Amniotic epithelial cell (primary cell): ENCODE measurements at regions not wholly inside any gene's neighbourhood (a gene's known extent, or its start where the extent isn't known, plus 50 kb on each side); places are given as distances from the start of the nearest gene placed in this dataset.

Experiments
- DNase-seq: peaks from one replicate; pipeline ENCODE4 v3.0.0-alpha.2; 2010; ENCODE audit warnings: low read depth

DNA sequence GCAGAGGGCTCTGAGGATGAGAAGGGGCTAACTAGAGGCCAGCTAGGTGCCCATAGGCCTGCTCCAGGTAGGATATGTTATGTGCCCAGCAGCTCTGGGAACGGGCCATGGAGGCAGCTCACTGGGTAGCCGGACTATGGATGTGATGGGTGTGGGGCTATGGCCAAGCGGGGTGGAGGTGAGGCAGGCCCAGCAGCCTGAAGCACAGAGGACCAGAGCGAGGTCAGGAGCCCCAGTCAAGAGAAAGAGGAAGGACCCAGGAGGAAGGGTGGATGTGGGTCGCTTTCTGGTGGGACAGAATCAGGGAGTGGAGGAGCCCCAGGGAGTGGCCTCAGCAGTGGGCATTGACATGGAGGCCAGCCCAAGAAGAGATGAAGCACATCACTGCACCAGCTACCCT, 117.9 kb upstream of the MLN start:
- DNase-seq: no peak

- DNase-seq: no peak
Observed at GRCh38 chr6:33918175-33918695, 114.4 kb upstream of the MLN start.

DNA sequence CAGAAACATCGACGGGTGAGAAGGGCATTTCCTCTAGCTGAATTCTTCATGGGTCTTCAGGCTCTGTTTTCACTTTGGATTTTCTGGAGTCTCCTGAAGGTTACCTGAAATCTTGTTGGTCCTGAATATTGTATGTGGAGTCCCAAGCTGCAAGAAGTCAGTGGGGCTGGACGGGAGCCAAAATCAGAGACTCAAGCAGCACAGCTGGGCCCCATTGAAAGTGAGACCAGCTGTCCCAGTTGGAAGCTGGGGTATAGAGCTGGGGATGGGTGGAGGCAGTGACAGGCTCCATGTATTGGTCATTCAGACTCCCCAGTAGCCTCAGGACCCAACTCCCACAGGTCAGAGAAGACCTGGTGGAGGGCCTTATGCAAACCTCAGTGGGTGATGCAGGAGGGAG, 111.3 kb upstream of the MLN start:
- no peak for DNase-seq

DNA sequence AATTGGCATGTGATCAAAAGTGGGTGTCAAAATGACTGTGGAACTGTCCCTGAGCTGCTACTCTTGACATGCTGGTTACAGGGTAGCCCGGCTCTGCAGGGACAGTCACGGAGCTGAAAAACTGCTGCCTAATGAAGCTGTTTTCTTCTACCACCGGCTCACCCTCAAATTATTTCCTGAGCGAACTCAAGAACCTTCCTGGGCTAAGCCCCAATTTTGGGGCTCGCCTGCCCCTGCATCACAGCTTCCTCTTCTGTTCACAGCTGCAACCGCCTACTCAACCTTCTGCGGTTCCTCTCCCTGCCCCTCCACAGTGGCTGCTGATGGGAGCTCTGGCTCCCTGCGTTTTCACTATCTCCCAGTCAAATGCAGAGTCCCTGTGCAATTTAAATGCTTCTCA, 110.8 kb upstream of the MLN start:
- no peak for DNase-seq

DNA sequence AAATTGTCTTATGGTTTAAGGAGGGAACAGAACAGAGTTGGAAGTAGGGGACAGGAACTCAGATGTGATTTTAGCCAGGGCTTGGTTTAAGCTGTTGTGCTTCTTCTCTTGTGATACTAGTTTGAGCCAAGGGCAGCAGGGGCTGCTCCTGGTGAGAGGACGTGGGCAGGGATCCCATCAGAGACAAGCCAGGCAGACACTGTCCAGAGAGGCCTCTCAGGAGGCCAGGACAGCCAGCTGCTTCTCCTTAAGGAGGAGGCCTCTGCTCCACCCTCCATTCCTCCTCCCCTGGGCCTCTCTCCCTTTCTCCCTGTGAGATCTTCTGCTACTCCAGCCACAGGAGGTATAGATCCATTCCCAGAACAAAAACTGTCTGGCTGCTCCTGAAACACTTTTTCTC, 108.4 kb upstream of the MLN start:
- DNase-seq: no peak

DNA sequence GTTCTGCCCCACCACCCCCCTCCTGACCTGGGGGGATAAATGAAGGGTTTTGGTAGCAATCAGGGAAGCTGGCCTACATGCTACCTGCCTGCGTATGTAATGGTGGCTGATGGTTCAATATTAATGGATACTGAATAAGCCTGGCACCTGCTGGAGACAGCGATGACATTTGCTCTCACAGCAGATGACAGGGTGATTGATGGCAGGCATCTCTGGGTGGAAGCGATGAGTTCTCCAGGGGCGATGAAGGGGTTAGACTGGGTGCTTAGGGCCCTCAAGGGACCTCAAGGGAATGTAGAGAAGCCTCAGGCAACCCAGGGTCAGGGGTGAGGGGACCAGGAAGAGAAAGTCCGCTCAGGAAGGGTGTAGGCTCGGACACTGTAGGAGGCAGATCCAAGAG, 107.7 kb upstream of the MLN start:
- DNase-seq: no peak

- no peak for DNase-seq
Observed at GRCh38 chr6:33910594-33910993, 106.8 kb upstream of the MLN start.

- DNase-seq: no peak
Observed at GRCh38 chr6:33909737-33910136, 105.9 kb upstream of the MLN start.

GRCh38 chr6:33908025-33908424, 104.2 kb upstream of the MLN start:
- no peak for DNase-seq

DNA sequence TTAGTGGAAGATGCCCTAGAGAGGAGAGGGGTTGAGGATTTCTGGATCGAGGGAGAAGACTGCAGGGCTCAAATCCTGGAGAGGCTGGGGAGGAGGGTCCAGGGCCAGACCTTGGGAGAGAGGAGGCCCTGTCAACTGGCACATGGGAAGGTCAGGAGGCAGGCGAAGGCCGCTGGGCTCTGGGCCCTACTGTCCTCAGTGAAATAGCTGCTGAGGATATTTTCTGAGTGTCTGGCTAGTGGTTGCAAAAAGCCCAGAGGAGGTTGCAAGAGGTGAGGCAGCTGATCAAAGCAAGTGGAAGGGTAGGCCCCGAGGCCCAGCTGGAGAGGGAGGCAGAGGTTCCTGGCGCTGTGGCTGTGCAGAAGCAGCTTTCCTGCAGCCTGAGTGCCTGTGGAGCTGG, 103.4 kb upstream of the MLN start:
- no peak for DNase-seq

DNA sequence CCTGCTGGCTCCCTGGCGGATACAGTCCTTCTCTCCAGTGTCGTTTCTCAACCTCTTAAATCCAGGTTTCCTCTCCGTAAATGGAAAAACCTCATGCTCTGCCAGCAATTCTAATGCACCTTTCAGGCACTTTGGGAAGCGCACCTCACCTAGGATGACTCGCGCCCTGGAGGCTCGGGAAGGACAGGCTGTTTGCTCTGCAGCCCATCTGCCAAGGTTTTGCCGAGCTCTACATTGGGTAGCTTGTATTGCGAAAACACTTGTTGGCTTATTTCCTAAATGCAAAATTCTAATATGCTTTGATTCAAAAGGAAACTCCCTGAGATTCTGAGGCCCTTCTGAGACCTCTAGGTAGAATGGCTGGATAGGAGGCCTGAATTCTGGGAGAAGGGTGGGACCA, 102.6 kb upstream of the MLN start:
- no peak for DNase-seq

DNA sequence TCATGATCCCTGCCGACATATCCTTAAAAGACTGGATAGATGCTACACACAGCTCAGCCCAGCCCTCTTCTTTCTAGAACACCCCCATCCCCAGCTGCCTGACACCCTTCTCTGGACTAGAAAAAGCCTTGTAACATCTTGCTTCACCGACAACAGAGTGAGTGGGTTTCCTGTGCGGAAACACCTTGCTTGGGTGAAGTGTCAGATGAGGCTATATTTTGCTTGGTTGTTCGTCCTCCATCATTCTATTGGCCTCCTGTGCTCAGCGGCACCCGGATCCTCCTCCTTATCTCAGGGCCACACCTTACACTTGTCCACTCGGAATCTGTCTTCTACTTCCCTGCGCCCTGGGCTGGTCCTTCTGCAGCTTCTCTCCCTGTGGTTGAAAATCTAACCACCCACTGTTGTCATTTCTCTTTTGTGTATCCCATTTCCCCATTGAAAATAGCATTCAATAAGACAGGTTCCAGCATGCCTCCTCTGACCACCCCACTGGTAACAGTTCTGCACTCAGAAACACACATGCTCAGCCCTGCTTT, 101.3 kb upstream of the MLN start:
- no peak for DNase-seq

DNA sequence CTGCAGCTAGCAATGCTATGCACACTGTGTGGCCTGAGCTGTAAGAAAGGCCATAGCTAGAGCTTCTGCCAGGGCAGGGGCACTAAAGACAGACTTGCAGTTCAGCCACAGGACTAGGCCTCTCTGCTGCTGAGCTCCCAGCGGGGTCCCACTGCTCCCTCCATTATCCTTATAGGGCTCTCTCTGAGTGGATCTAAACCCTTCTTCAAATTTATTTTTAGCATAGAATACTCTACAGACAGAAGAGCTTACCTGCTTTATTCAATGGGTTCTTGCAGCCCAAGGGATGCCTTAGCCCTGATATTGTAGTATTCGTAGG, 100.9 kb upstream of the MLN start:
- no peak for DNase-seq

DNA sequence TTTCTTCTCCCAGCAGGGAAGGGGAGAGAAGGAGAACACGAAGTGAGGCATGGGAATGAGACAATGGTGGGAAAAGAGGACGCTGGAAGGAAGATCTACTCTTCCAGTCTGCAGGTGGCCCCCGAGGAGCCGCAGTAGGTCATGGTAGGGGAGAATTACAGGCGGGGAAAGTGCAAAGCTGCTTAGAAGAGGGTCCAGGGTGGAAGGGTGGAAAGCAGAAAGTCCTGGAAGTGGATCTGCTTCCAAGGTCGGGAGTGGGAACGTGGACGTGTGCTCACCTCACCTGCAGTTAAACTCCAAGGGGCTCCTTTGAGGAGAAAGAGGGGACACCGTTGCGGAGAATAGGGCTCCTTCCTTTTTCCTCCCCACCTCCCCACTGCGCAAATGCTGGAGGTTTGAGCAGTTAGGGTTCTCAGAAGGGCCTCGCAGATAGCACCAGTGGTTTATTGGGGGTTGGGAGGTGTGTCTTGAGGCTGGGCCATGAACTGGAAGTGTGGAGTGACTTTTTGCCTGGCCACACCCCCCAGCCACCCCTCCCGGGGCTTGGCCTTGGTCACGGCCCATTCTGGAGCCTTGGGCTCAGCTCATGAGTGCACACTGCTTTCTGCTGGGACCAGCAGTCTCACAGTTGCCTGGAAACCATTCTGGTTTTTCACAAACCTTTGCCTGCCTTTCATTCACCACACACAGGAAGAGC, 100.4 kb upstream of the MLN start:
- no peak for DNase-seq

DNA sequence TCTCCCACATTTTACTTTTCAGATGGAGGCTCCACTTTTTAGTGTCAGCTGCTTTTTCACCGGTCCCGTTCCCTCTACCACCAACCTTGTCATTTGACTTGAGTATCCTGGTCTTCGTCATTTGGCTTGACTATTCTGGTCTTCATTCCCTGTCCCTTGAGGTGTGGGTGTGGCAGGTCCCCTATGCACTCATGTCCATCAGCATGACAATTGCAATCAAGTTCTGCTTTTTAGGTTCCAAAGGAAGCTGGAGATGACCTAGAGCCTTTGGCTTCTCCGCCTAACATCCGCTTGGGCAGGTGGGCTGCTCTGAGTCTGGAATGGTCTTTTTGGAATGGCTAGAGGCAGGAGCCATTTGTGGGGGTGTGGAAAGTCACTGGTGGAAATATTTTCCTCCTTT, 99.8 kb upstream of the MLN start:
- no peak for DNase-seq

GRCh38 chr6:33902457-33902853, 98.7 kb upstream of the MLN start:
- DNase-seq: no peak

GRCh38 chr6:33901822-33902456, 98.1 kb upstream of the MLN start:
- no peak for DNase-seq

- DNase-seq: no peak
Observed at GRCh38 chr6:33898771-33899170, 95.0 kb upstream of the MLN start.

DNA sequence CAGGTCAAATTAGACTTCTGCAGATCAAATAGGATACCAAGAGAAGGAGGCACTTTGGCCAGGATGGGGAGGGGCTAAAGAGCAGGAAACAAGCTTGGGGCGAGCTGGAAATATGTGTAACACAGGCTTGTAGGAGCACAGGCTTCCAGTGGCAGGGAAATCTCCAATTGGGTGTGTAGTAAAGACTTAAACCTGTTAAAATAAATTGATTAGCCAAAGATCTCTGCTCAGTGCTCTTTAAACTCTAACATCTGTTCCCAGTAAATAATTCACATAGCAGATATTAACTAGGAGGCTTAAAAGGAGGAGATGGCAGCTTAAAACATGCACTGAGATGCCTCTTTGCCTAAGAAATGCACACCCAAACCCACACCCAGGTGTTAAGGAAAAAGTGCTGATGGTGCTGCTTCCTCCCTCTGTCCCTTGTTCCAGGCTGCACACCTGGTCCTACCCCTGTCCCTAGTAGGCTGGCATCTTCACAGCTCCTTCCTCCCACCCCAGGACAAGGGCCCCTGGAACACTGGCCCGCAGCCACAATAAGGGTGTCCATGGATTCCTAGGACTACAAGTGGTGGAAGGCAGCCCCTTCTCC, 93.5 kb upstream of the MLN start:
- DNase-seq: no peak

- DNase-seq: no peak
Observed at GRCh38 chr6:33896391-33897188, 92.8 kb upstream of the MLN start.

DNA sequence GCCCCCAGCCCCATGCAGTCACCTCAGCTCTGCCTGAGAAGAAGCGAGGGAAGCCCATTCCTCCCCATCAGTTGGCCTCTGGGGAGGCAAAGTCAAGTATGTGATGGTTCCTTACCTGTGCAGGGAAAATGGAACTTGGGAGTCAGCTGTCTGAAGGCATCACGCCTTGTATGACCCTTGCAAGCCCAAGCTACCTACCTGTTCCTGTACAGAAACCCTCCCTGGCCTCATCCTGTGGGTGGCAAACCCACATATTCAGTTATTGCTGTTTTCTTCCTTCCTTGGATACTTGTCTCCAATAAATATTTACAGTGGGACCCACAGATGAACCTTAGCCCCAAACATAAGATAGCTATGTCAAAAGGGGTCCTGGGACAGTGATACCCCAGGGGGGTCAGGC, 92.2 kb upstream of the MLN start:
- no peak for DNase-seq

GRCh38 chr6:33895296-33895695, 91.5 kb upstream of the MLN start:
- no peak for DNase-seq

GRCh38 chr6:33894438-33894837, 90.6 kb upstream of the MLN start:
- DNase-seq: peak; percentile 49
